Psoas muscle (tissue), 7 donors: ENCODE measurements at regions not wholly inside any gene's neighbourhood (a gene's known extent, or its start where the extent isn't known, plus 50 kb on each side); places are given as distances from the start of the nearest gene placed in this dataset.

Source experiments
- ATAC-seq, 4 donors: fragments of 200-7000 bp; cut with Tn5 transposase; one replicate each; pipeline ENCODE4 v1.9.1; 2020; ENCODE audit warnings: moderate library complexity in 3 of 4, mild to moderate bottlenecking in 2 of 4
- DNase-seq, 2 donors: peaks; one replicate each; pipeline ENCODE4 v3.0.0-alpha.2; 2020
- H3K27ac ChIP-seq: fragments of 200-600 bp; one replicate; pipeline ENCODE4 v1.8.0; 2022
- H3K27me3 ChIP-seq, 3 donors: fragments of 200-600 bp in 1 of 3; one replicate each; pipeline versions ENCODE4 v1.6.1 to v1.8.0; 2013 to 2022; ENCODE audit warnings: low read length in 2 of 3, mild to moderate bottlenecking in 2 of 3, moderate library complexity in 1 of 3; ENCODE audit not compliant: insufficient read depth in 3 of 3
- H3K36me3 ChIP-seq, 2 donors: fragments of 200-600 bp in 1 of 2; one replicate each; pipeline versions ENCODE4 v1.6.1 to v1.8.0; 2013 to 2022; ENCODE audit warnings: low read depth in 1 of 2, mild to moderate bottlenecking in 1 of 2, moderate library complexity in 1 of 2; ENCODE audit not compliant: insufficient read depth in 1 of 2
- H3K4me1 ChIP-seq: fragments of 200-600 bp; one replicate; pipeline ENCODE4 v1.8.0; 2022
- H3K4me3 ChIP-seq: fragments of 200-600 bp; one replicate; pipeline ENCODE4 v1.8.0; 2022; ENCODE audit warnings: mild to moderate bottlenecking
- H3K9me3 ChIP-seq: fragments of 200-600 bp; one replicate; pipeline ENCODE4 v1.8.0; 2022
- WGBS, 3 donors: extraction: QIAGEN DNeasy Blood & Tissue Kit; methylation state at CpG; one replicate each; pipeline versions ENCODE4 v1.1.6 to v1.1.7; 2013; 5-methylcytosine and 5-hydroxymethylcytosine counted together
- intact Hi-C, 2 donors: fragments of 100-400 bp; cut with DNase I; formaldehyde crosslinking; loops; one replicate each; pipeline versions ENCODE4 v1.11.0 to v1.14.2; 2022
- TF ChIP-seq, protein P1 (sequence below): fragments of 200-600 bp; IDR thresholded peaks from one replicate; pipeline ENCODE4 v1.8.0; 2022; ENCODE audit warnings: antibody characterized with exemption
- donor health status: healthy with polysubstance abuse.
- donor health status: DM: no; HTN: no; CAD: no; lungs with moderate emphysema.
- donor health status: Bipolar disorder and iron deficiency.
- donor health status: healthy.
- donor health status: DM: yes; HTN: yes; CAD: no.
- donor health status: DM: no; HTN: no; CAD: no.
- donor health status: DM: yes; HTN: yes; CAD: no.

DNA sequence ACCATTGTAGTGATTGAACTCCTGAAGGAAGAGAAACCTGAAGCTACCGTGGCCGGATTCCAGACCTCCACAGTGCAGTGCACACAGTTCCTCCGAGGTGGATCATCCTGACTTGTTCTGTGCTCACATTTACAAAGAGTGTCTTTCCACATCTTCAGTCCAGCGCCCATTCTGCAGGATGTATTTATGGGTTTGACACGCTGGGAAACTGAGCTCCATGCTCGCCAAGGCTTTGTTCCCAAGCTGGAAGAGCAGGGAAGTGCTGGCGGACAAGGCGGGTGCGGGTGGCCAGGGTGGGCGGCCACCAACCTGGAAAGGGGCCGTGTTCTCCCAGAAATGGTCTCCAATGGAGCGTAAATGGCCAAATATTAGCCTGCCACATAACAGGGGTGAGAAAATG is 227.9 kb downstream of the IRF8 start:
- no peak overlapping the region for H3K4me3 ChIP-seq
- intact Hi-C loops = no loop called here
- H3K4me1 ChIP-seq = no peaks in the 10 kb centered on the region
- no peaks in the 10 kb centered on the region for H3K36me3 ChIP-seq
- H3K27ac ChIP-seq = no peak overlapping the region
- TF ChIP-seq, protein P1, sequence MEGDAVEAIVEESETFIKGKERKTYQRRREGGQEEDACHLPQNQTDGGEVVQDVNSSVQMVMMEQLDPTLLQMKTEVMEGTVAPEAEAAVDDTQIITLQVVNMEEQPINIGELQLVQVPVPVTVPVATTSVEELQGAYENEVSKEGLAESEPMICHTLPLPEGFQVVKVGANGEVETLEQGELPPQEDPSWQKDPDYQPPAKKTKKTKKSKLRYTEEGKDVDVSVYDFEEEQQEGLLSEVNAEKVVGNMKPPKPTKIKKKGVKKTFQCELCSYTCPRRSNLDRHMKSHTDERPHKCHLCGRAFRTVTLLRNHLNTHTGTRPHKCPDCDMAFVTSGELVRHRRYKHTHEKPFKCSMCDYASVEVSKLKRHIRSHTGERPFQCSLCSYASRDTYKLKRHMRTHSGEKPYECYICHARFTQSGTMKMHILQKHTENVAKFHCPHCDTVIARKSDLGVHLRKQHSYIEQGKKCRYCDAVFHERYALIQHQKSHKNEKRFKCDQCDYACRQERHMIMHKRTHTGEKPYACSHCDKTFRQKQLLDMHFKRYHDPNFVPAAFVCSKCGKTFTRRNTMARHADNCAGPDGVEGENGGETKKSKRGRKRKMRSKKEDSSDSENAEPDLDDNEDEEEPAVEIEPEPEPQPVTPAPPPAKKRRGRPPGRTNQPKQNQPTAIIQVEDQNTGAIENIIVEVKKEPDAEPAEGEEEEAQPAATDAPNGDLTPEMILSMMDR = no peak
- DNase-seq (no peak), ATAC-seq (no peak)
- WGBS, 3 donors = 83 to 84% (median 83%) methylated on average over 12 of the region's 12 CpGs
- H3K27me3 ChIP-seq = peaks cover 0 to 21% (median 8%) of the 10 kb centered on the region in 3 donors
- H3K9me3 ChIP-seq = no peaks in the 10 kb centered on the region

DNA sequence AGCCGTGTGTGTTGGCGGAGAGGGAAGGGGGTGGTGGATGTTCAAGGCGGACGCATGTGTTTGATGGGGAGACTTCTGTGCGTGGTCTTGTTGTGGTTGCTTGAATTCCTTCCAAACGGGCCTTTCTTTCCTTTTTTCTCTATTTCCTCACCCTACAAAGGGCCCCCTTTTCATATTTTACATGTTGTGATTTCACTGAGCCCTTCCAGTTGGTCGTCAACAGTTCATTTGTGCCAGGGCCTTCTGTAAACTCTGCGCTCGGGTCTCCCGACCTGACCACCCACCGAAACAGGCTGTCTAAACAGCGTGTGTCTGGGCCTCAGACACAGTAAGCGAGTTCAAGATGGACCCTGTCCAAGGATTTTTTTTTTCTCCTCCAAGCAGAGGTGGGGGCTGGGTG is 228.4 kb downstream of the IRF8 start:
- no peak for ATAC-seq
- DNase-seq = no peak
- TF ChIP-seq, protein P1 = no peak
- intact Hi-C loops = no loop called here
- 70 to 74% (median 72%) methylated on average over 12 to 13 of the region's 13 CpGs for WGBS, 3 donors
- Histone ChIP-seq H3K27me3 (peaks cover 0 to 20% (median 8%) of the 10 kb centered on the region in 3 donors), H3K4me3 (no peak overlapping the region), H3K9me3 (no peaks in the 10 kb centered on the region), H3K4me1 (no peaks in the 10 kb centered on the region), H3K27ac (no peak overlapping the region), H3K36me3 (no peaks in the 10 kb centered on the region)

DNA sequence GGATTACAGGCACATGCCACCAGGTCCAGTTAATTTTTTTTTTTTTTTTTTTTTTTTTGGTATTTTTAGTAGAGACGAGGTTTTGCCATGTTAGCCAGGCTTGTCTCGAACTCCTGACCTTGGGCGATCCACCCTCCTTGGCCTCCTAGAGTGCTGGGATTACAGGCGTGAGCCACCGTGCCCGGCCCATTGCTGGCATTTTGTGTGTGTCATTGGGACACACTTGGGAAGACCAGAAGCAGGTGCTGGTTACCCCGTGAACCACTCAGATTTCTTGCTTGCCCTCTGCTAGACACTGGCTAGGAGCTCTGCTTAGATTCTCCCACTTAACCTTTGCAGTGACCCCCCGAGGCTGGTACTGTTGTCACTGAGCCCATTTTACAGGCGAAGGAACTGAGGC is 229.3 kb downstream of the IRF8 start:
- intact Hi-C loops = no loop called here
- H3K4me3 ChIP-seq = no peak overlapping the region
- H3K4me1 ChIP-seq = no peaks in the 10 kb centered on the region
- no peak for DNase-seq
- TF ChIP-seq, protein P1 = no peak
- no peaks in the 10 kb centered on the region for H3K36me3 ChIP-seq
- H3K9me3 ChIP-seq = no peaks in the 10 kb centered on the region
- peaks cover 0 to 13% (median 3%) of the 10 kb centered on the region in 3 donors for H3K27me3 ChIP-seq
- H3K27ac ChIP-seq = no peak overlapping the region
- 80 to 90% (median 88%) methylated on average over 9 of the region's 9 CpGs for WGBS, 3 donors
- ATAC-seq = no peak

DNA sequence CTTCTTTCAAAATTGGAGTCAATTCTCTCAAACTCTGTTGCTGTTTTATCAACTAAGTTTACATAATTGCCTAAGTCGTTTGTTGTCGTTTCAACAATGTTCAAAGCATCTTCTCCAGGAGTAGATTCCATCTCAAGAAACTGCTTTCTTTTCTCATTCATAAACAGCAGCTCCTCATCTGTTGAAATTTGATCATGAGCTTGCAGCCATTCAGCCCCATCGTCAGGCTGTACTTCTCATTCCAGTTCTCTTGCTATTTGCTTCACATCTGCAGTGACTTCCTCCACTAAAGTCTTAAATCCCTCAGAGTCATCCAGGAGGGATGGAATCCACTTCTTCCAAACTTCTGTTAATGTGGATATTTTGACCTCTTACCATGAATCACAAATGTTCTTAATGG is 230.6 kb downstream of the IRF8 start:
- no peak overlapping the region for H3K27ac ChIP-seq
- no peaks in the 10 kb centered on the region for H3K36me3 ChIP-seq
- DNase-seq (no peak), ATAC-seq (no peak)
- TF ChIP-seq, protein P1 = no peak
- H3K9me3 ChIP-seq = no peaks in the 10 kb centered on the region
- H3K4me1 ChIP-seq = no peaks in the 10 kb centered on the region
- 22 to 25% (median 24%) methylated on average over 3 of the region's 3 CpGs for WGBS, 3 donors
- H3K4me3 ChIP-seq = no peak overlapping the region
- H3K27me3 ChIP-seq = peaks cover 0 to 5% (median 3%) of the 10 kb centered on the region in 3 donors
- intact Hi-C loops = no loop called here

DNA sequence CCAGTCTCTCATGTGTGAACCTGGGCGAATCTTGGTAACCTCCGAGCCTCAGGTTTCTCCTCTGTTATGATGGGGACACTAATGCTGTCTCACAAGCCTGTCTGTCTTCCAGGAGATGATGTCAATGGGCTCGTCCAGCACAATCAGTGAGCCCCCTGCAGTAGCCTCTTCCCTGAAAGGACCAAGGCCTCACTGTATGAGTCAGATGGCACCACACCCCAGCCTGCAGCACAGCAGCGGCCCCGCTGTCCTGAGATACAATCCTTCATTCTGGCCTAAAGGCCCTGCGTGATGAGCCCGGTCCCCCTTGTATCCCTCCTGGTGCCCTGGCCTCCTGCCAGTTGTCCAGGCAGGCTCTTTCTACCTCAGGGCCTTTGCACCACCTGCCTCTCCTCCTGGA is 234.4 kb downstream of the IRF8 start:
- no peak overlapping the region for H3K27ac ChIP-seq
- TF ChIP-seq, protein P1 = no peak
- H3K9me3 ChIP-seq = no peaks in the 10 kb centered on the region
- peaks cover 0 to 1% (median 0%) of the 10 kb centered on the region in 3 donors for H3K27me3 ChIP-seq
- no peak overlapping the region for H3K4me3 ChIP-seq
- intact Hi-C loops = no loop called here
- WGBS, 3 donors = 88 to 94% (median 90%) methylated on average over 7 of the region's 7 CpGs
- DNase-seq (no peak), ATAC-seq (no peak)
- no peaks in the 10 kb centered on the region for H3K36me3 ChIP-seq
- no peaks in the 10 kb centered on the region for H3K4me1 ChIP-seq
